ENCODE measurements at regions not wholly inside any gene's neighbourhood (a gene's known extent, or its start where the extent isn't known, plus 50 kb on each side); places are given as distances from the start of the nearest gene placed in this dataset.

GRCh38 chrY:7463711-7464110 lies 552.2 kb upstream of the AMELY start:
- DNase-seq, result no peak

- DNase-seq, result no peak
These were observed 551.6 kb upstream of the AMELY start for GRCh38 chrY:7463196-7463595.

GRCh38 chrY:7462657-7463056 lies 551.1 kb upstream of the AMELY start:
- DNase-seq, result no peak

- DNase-seq, result no peak
These were observed 550.4 kb upstream of the AMELY start for GRCh38 chrY:7461873-7462525.

GRCh38 chrY:7459802-7460201 lies 548.2 kb upstream of the AMELY start:
- no peak for DNase-seq

- DNase-seq, result no peak
These were observed 546.9 kb upstream of the AMELY start for GRCh38 chrY:7458301-7459078.

- no peak for DNase-seq
These were observed 545.9 kb upstream of the AMELY start for GRCh38 chrY:7457286-7458015.

GRCh38 chrY:7455626-7456025 lies 544.1 kb upstream of the AMELY start:
- no peak for DNase-seq

GRCh38 chrY:7453336-7453735 lies 541.8 kb upstream of the AMELY start:
- no peak for DNase-seq

GRCh38 chrY:7452246-7452645 lies 540.7 kb upstream of the AMELY start:
- no peak for DNase-seq

GRCh38 chrY:7449860-7450259 lies 538.3 kb upstream of the AMELY start:
- DNase-seq, result no peak

GRCh38 chrY:7448687-7449086 lies 537.1 kb upstream of the AMELY start:
- DNase-seq, result no peak

GRCh38 chrY:7447881-7448516 lies 536.4 kb upstream of the AMELY start:
- DNase-seq, result no peak

- no peak for DNase-seq
These were observed 532.6 kb upstream of the AMELY start for GRCh38 chrY:7444141-7444540.

- no peak for DNase-seq
These were observed 529.4 kb upstream of the AMELY start for GRCh38 chrY:7440796-7441530.

- DNase-seq, result no peak
These were observed 525.5 kb upstream of the AMELY start for GRCh38 chrY:7437086-7437485.

GRCh38 chrY:7433817-7434809 lies 522.6 kb upstream of the AMELY start:
- DNase-seq, result no peak

GRCh38 chrY:7419165-7419564 lies 507.6 kb upstream of the AMELY start:
- DNase-seq, result no peak

GRCh38 chrY:7417946-7418345 lies 506.4 kb upstream of the AMELY start:
- no peak for DNase-seq

GRCh38 chrY:7416406-7416805 lies 504.9 kb upstream of the AMELY start:
- DNase-seq, result no peak

- DNase-seq, result no peak
These were observed 503.6 kb upstream of the AMELY start for GRCh38 chrY:7415157-7415633.
